ENCODE measurements at regions not wholly inside any gene's neighbourhood (a gene's known extent, or its start where the extent isn't known, plus 50 kb on each side); places are given as distances from the start of the nearest gene placed in this dataset.

GRCh38 chr5:143761663-143762062 is 50.3 kb upstream of the HMHB1 start:
- DNase-seq = no peak

GRCh38 chr5:143760755-143761154 is 51.2 kb upstream of the HMHB1 start:
- DNase-seq = no peak

GRCh38 chr5:143760131-143760505 is 51.8 kb upstream of the HMHB1 start:
- DNase-seq = no peak

- DNase-seq = no peak
Measured at GRCh38 chr5:143759396-143760130, 52.4 kb upstream of the HMHB1 start.

GRCh38 chr5:143758750-143759149 is 53.2 kb upstream of the HMHB1 start:
- DNase-seq = peak; percentile 61

GRCh38 chr5:143758015-143758414 is 53.9 kb upstream of the HMHB1 start:
- DNase-seq = no peak

GRCh38 chr5:143757116-143757515 is 54.8 kb upstream of the HMHB1 start:
- no peak for DNase-seq

GRCh38 chr5:143755966-143756365 is 56.0 kb upstream of the HMHB1 start:
- DNase-seq = no peak

GRCh38 chr5:143752165-143752850 is 59.7 kb upstream of the HMHB1 start:
- DNase-seq = no peak

- no peak for DNase-seq
Measured at GRCh38 chr5:143751342-143751741, 60.6 kb upstream of the HMHB1 start.

- no peak for DNase-seq
Measured at GRCh38 chr5:143749581-143750205, 62.3 kb upstream of the HMHB1 start.

GRCh38 chr5:143748516-143748915 is 63.4 kb upstream of the HMHB1 start:
- no peak for DNase-seq

- DNase-seq = no peak
Measured at GRCh38 chr5:143742951-143743350, 69.0 kb upstream of the HMHB1 start.

GRCh38 chr5:143741421-143741820 is 70.5 kb upstream of the HMHB1 start:
- DNase-seq = no peak

- DNase-seq = no peak
Measured at GRCh38 chr5:143740956-143741355, 71.0 kb upstream of the HMHB1 start.

GRCh38 chr5:143739746-143740145 is 72.2 kb upstream of the HMHB1 start:
- no peak for DNase-seq

- no peak for DNase-seq
Measured at GRCh38 chr5:143738417-143739401, 73.3 kb upstream of the HMHB1 start.

GRCh38 chr5:143737062-143737461 is 74.9 kb upstream of the HMHB1 start:
- no peak for DNase-seq

- no peak for DNase-seq
Measured at GRCh38 chr5:143734456-143734780, 77.5 kb upstream of the HMHB1 start.

- DNase-seq = no peak
Measured at GRCh38 chr5:143733665-143734455, 78.1 kb upstream of the HMHB1 start.

- DNase-seq = no peak
Measured at GRCh38 chr5:143732402-143732801, 79.6 kb upstream of the HMHB1 start.

All from hindlimb muscle (tissue), 1 donor.